HPDE6-E6E7 (cell line): ENCODE measurements at regions not wholly inside any gene's neighbourhood (a gene's known extent, or its start where the extent isn't known, plus 50 kb on each side); places are given as distances from the start of the nearest gene placed in this dataset.

ENCODE experiments used
- DNase-seq: peaks from one replicate; pipeline ENCODE4 v3.0.0; 2011; ENCODE audit warnings: missing footprints; ENCODE audit errors: extremely low spot score

- DNase-seq: no peak
These were observed 135.1 kb upstream of the CHST15 start for GRCh38 chr10:124228471-124228870.

GRCh38 chr10:124227988-124228387 lies 134.6 kb upstream of the CHST15 start:
- DNase-seq: no peak

GRCh38 chr10:124227055-124227975 lies 133.9 kb upstream of the CHST15 start:
- DNase-seq: no peak

- no peak for DNase-seq
These were observed 133.1 kb upstream of the CHST15 start for GRCh38 chr10:124226271-124227054.

- no peak for DNase-seq
These were observed 132.3 kb upstream of the CHST15 start for GRCh38 chr10:124225467-124226270.

GRCh38 chr10:124225029-124225466 lies 131.7 kb upstream of the CHST15 start:
- no peak for DNase-seq

GRCh38 chr10:124224331-124225028 lies 131.1 kb upstream of the CHST15 start:
- DNase-seq: no peak

- DNase-seq: no peak
These were observed 130.3 kb upstream of the CHST15 start for GRCh38 chr10:124223711-124224085.

- DNase-seq: no peak
These were observed 129.8 kb upstream of the CHST15 start for GRCh38 chr10:124222988-124223710.

- no peak for DNase-seq
These were observed 129.1 kb upstream of the CHST15 start for GRCh38 chr10:124222318-124222987.

GRCh38 chr10:124221356-124222317 lies 128.2 kb upstream of the CHST15 start:
- DNase-seq: no peak

- DNase-seq: no peak
These were observed 127.6 kb upstream of the CHST15 start for GRCh38 chr10:124220971-124221355.

GRCh38 chr10:124220547-124220946 lies 127.1 kb upstream of the CHST15 start:
- DNase-seq: no peak

GRCh38 chr10:124219655-124220054 lies 126.3 kb upstream of the CHST15 start:
- DNase-seq: no peak

- no peak for DNase-seq
These were observed 125.7 kb upstream of the CHST15 start for GRCh38 chr10:124219062-124219461.

- DNase-seq: no peak
These were observed 124.8 kb upstream of the CHST15 start for GRCh38 chr10:124217906-124218804.

- no peak for DNase-seq
These were observed 123.6 kb upstream of the CHST15 start for GRCh38 chr10:124217031-124217430.
